ENCODE measurements at regions not wholly inside any gene's neighbourhood (a gene's known extent, or its start where the extent isn't known, plus 50 kb on each side); places are given as distances from the start of the nearest gene placed in this dataset.

DNA sequence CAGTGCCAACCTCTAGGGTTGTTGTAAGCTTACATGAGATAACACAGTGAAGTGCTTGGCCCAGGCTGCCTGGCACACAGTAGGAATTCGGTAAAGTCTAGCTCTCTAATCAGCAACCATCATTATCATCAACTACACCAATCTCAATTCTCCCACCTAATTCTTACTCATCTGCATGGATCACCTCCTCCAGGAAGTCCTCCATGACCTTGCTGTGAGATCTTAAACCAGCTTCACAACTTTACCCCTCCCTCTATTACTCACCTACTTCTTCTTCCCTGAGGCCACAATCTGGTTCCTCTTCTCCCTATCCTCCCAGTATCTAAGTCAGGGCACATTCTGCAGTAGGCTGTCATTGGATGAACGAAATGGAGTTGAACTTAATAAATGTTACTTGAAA, 67.3 kb downstream of the GSC start:
- TF ChIP-seq EP300 (conservative IDR thresholded peaks at IDR 0.05; ENCODE audit: poor library complexity, severe bottlenecking) (no peak), POLR2AphosphoS5 (IDR thresholded peaks at IDR 0.05) (no peak), EZH2 (IDR thresholded peaks at IDR 0.05; ENCODE audit: borderline replicate concordance, insufficient read depth, low read length, poor library complexity, severe bottlenecking) (no peak), TAF1 (IDR thresholded peaks at IDR 0.05; ENCODE audit: low read depth) (no peak), SMC3 (conservative IDR thresholded peaks at IDR 0.05; ENCODE audit: poor library complexity) (no peak), RAD21 (conservative IDR thresholded peaks at IDR 0.05) (no peak), MXI1 (conservative IDR thresholded peaks at IDR 0.05; ENCODE audit: poor library complexity, severe bottlenecking) (no peak)
- TF ChIP-seq, protein P1, sequence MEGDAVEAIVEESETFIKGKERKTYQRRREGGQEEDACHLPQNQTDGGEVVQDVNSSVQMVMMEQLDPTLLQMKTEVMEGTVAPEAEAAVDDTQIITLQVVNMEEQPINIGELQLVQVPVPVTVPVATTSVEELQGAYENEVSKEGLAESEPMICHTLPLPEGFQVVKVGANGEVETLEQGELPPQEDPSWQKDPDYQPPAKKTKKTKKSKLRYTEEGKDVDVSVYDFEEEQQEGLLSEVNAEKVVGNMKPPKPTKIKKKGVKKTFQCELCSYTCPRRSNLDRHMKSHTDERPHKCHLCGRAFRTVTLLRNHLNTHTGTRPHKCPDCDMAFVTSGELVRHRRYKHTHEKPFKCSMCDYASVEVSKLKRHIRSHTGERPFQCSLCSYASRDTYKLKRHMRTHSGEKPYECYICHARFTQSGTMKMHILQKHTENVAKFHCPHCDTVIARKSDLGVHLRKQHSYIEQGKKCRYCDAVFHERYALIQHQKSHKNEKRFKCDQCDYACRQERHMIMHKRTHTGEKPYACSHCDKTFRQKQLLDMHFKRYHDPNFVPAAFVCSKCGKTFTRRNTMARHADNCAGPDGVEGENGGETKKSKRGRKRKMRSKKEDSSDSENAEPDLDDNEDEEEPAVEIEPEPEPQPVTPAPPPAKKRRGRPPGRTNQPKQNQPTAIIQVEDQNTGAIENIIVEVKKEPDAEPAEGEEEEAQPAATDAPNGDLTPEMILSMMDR (IDR thresholded peaks at IDR 0.05; ENCODE audit: poor library complexity, severe bottlenecking): no peak
- TF ChIP-seq, protein P2, sequence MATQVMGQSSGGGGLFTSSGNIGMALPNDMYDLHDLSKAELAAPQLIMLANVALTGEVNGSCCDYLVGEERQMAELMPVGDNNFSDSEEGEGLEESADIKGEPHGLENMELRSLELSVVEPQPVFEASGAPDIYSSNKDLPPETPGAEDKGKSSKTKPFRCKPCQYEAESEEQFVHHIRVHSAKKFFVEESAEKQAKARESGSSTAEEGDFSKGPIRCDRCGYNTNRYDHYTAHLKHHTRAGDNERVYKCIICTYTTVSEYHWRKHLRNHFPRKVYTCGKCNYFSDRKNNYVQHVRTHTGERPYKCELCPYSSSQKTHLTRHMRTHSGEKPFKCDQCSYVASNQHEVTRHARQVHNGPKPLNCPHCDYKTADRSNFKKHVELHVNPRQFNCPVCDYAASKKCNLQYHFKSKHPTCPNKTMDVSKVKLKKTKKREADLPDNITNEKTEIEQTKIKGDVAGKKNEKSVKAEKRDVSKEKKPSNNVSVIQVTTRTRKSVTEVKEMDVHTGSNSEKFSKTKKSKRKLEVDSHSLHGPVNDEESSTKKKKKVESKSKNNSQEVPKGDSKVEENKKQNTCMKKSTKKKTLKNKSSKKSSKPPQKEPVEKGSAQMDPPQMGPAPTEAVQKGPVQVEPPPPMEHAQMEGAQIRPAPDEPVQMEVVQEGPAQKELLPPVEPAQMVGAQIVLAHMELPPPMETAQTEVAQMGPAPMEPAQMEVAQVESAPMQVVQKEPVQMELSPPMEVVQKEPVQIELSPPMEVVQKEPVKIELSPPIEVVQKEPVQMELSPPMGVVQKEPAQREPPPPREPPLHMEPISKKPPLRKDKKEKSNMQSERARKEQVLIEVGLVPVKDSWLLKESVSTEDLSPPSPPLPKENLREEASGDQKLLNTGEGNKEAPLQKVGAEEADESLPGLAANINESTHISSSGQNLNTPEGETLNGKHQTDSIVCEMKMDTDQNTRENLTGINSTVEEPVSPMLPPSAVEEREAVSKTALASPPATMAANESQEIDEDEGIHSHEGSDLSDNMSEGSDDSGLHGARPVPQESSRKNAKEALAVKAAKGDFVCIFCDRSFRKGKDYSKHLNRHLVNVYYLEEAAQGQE (IDR thresholded peaks at IDR 0.05; ENCODE audit: borderline replicate concordance): no peak

All from neural cell (in vitro differentiated cells).